H1 (cell line): ENCODE measurements at regions not wholly inside any gene's neighbourhood (a gene's known extent, or its start where the extent isn't known, plus 50 kb on each side); places are given as distances from the start of the nearest gene placed in this dataset.

Experiments used
- CHD7 ChIP-seq: fragments of 300-600 bp; sonication (generic); IDR thresholded peaks from 2 replicates; pipeline ENCODE4 v1.7.1; 2012; ENCODE audit warnings: low read length, moderate library complexity, mild to moderate bottlenecking, inconsistent platforms; ENCODE audit not compliant: insufficient replicate concordance
- POLR2AphosphoS5 ChIP-seq: IDR thresholded peaks from 2 replicates; pipeline ENCODE4 v1.6.1; 2011; ENCODE audit warnings: low read depth, low read length
- RAD21 ChIP-seq, 2 experiments: IDR thresholded peaks in 1 of 2; conservative IDR thresholded peaks in 1 of 2; 2 replicates each; pipeline ENCODE4 v1.6.1; 2011; ENCODE audit warnings: low read depth in 2 of 2, low read length in 2 of 2, improper control_type of control experiment in 1 of 2, inconsistent platforms in 1 of 2, mild to moderate bottlenecking in 1 of 2, moderate library complexity in 1 of 2
- SIRT6 ChIP-seq: IDR thresholded peaks from one replicate; pipeline ENCODE4 v1.7.1; 2012; ENCODE audit warnings: low read length, inconsistent platforms
- SUZ12 ChIP-seq: fragments of 200-600 bp; sonication (generic); IDR thresholded peaks from 2 replicates; pipeline ENCODE4 v1.6.1; 2012; ENCODE audit warnings: mild to moderate bottlenecking, inconsistent platforms, low read length, moderate library complexity, mixed read lengths
- YY1 ChIP-seq: IDR thresholded peaks from 2 replicates; pipeline ENCODE4 v1.6.1; 2011; ENCODE audit warnings: low read depth, mild to moderate bottlenecking, low read length

GRCh38 chr3:110405830-110406585 lies 665.6 kb upstream of the NECTIN3 start (continued):
- TF ChIP-seq CHD7 (no peak), POLR2AphosphoS5 (no peak), SUZ12 (no peak), YY1 (no peak), RAD21 (IDR thresholded peaks at IDR 0.05 in 1 of 2, conservative IDR thresholded peaks at IDR 0.05 in 1 of 2; ENCODE audit: low read depth in 2 of 2, low read length in 2 of 2) (no peak), SIRT6 (no peak)
